Endodermal cell (in vitro differentiated cells): ENCODE measurements at regions not wholly inside any gene's neighbourhood (a gene's known extent, or its start where the extent isn't known, plus 50 kb on each side); places are given as distances from the start of the nearest gene placed in this dataset.

Experiments
- DNase-seq: peaks from one replicate; pipeline ENCODE4 v3.0.0-alpha.2; 2017
- H3K27ac ChIP-seq: 2 replicates; pipeline ENCODE4 v1.5.1; 2013; ENCODE audit warnings: mild to moderate bottlenecking, low read depth, low read length, moderate library complexity
- H3K27me3 ChIP-seq: 2 replicates; pipeline ENCODE4 v1.6.1; 2013; ENCODE audit warnings: mild to moderate bottlenecking, low read length, moderate library complexity; ENCODE audit not compliant: insufficient read depth, control insufficient read depth, poor library complexity, severe bottlenecking
- H3K36me3 ChIP-seq: 2 replicates; pipeline ENCODE4 v1.7.0; 2013; ENCODE audit warnings: mild to moderate bottlenecking, low read length, moderate library complexity; ENCODE audit not compliant: control insufficient read depth, insufficient read depth
- H3K4me1 ChIP-seq: one replicate; pipeline ENCODE4 v1.7.0; 2013; ENCODE audit warnings: low read length; ENCODE audit not compliant: control insufficient read depth, insufficient read depth
- H3K4me3 ChIP-seq: 2 replicates; pipeline ENCODE4 v1.5.1; 2013; ENCODE audit warnings: mild to moderate bottlenecking, low read length, moderate library complexity
- H3K9ac ChIP-seq: 2 replicates; pipeline ENCODE4 v1.6.1; 2013; ENCODE audit warnings: mild to moderate bottlenecking, low read length, moderate library complexity; ENCODE audit not compliant: poor library complexity, severe bottlenecking; ENCODE audit errors: extremely low read depth
- H3K9me3 ChIP-seq: 2 replicates; pipeline ENCODE4 v1.6.1; 2013; ENCODE audit warnings: mild to moderate bottlenecking, low read length, moderate library complexity; ENCODE audit not compliant: control insufficient read depth
- H3K27ac Mint-ChIP-seq: 2 replicates; pipeline ENCODE4 v1.8.0; 2020; ENCODE audit warnings: mixed read lengths
- H3K27me3 Mint-ChIP-seq: 2 replicates; pipeline ENCODE4 v1.8.0; 2021; ENCODE audit warnings: mild to moderate bottlenecking, mixed read lengths; ENCODE audit not compliant: insufficient read depth
- H3K36me3 Mint-ChIP-seq: 2 replicates; pipeline ENCODE4 v1.8.0; 2020; ENCODE audit warnings: low read depth, mixed read lengths
- H3K4me1 Mint-ChIP-seq: 2 replicates; pipeline ENCODE4 v1.8.0; 2020; ENCODE audit warnings: mixed read lengths
- H3K4me3 Mint-ChIP-seq: 2 replicates; pipeline ENCODE4 v1.8.0; 2020; ENCODE audit warnings: mild to moderate bottlenecking, moderate library complexity, mixed read lengths
- H3K9me3 Mint-ChIP-seq: 2 replicates; pipeline ENCODE4 v1.8.0; 2020; ENCODE audit warnings: mild to moderate bottlenecking, mixed read lengths
- CTCF ChIP-seq: fragments of 200-600 bp; sonication (generic); conservative IDR thresholded peaks from 2 replicates; pipeline ENCODE4 v1.5.0; 2021; ENCODE audit warnings: antibody characterized with exemption, mild to moderate bottlenecking
- WGBS, 2 experiments: methylation state at CpG; one replicate each; pipeline versions ENCODE4 v1.1.5 to v1.1.7; 2013; ENCODE audit warnings: missing lambda C conversion rate in 2 of 2, mixed read lengths in 1 of 2; ENCODE audit not compliant: insufficient coverage in 1 of 2, insufficient read length in 1 of 2; 5-methylcytosine and 5-hydroxymethylcytosine counted together

GRCh38 chr14:28426960-28427359, 339.6 kb upstream of the FOXG1 start:
- no peaks in the 10 kb centered on the region for H3K27me3 ChIP-seq
- no peak for DNase-seq
- Mint-ChIP-seq H3K27ac (no peak overlapping the region), H3K9me3 (peaks cover 22% of the 10 kb centered on the region), H3K36me3 (no peaks in the 10 kb centered on the region), H3K27me3 (no peaks in the 10 kb centered on the region), H3K4me3 (no peak overlapping the region), H3K4me1 (no peaks in the 10 kb centered on the region)
- no peaks in the 10 kb centered on the region for H3K4me1 ChIP-seq
- H3K4me3 ChIP-seq, result no peak overlapping the region
- H3K27ac ChIP-seq, result no peak overlapping the region
- no peaks in the 10 kb centered on the region for H3K36me3 ChIP-seq
- TF ChIP-seq CTCF, result no peak
- H3K9me3 ChIP-seq, result peaks cover 13% of the 10 kb centered on the region
- H3K9ac ChIP-seq, result no peak overlapping the region

GRCh38 chr14:28436821-28437220, 329.8 kb upstream of the FOXG1 start:
- H3K9ac ChIP-seq, result no peak overlapping the region
- no peak overlapping the region for H3K27ac ChIP-seq
- Mint-ChIP-seq H3K36me3 (peaks cover 11% of the 10 kb centered on the region), H3K4me1 (peaks cover 13% of the 10 kb centered on the region), H3K27me3 (no peaks in the 10 kb centered on the region), H3K4me3 (no peak overlapping the region), H3K9me3 (peaks cover 33% of the 10 kb centered on the region), H3K27ac (no peak overlapping the region)
- H3K9me3 ChIP-seq, result peaks cover 11% of the 10 kb centered on the region
- no peak for TF ChIP-seq CTCF
- H3K4me1 ChIP-seq, result no peaks in the 10 kb centered on the region
- no peaks in the 10 kb centered on the region for H3K27me3 ChIP-seq
- H3K36me3 ChIP-seq, result no peaks in the 10 kb centered on the region
- no CpG with 5 or more reads among the region's 2 CpGs for WGBS, 2 experiments
- DNase-seq, result no peak
- no peak overlapping the region for H3K4me3 ChIP-seq

GRCh38 chr14:28461389-28461788, 305.2 kb upstream of the FOXG1 start:
- Mint-ChIP-seq H3K36me3 (peaks cover 7% of the 10 kb centered on the region), H3K9me3 (peaks cover 15% of the 10 kb centered on the region), H3K27ac (no peak overlapping the region), H3K27me3 (peaks cover 55% of the 10 kb centered on the region), H3K4me1 (peaks cover 7% of the 10 kb centered on the region), H3K4me3 (no peak overlapping the region)
- no peak overlapping the region for H3K27ac ChIP-seq
- no peak overlapping the region for H3K9ac ChIP-seq
- H3K4me3 ChIP-seq, result no peak overlapping the region
- H3K4me1 ChIP-seq, result no peaks in the 10 kb centered on the region
- peaks cover 25% of the 10 kb centered on the region for H3K9me3 ChIP-seq
- DNase-seq, result no peak
- WGBS, 2 experiments, result 86% methylated on average over 7 of the region's 7 CpGs
- H3K27me3 ChIP-seq, result peaks cover 56% of the 10 kb centered on the region
- no peak for TF ChIP-seq CTCF
- no peaks in the 10 kb centered on the region for H3K36me3 ChIP-seq
